A673 (cell line): ENCODE measurements at regions not wholly inside any gene's neighbourhood (a gene's known extent, or its start where the extent isn't known, plus 50 kb on each side); places are given as distances from the start of the nearest gene placed in this dataset.

Source experiments
- BruUV-seq: library from RNA; stranded (reverse); fragments of 400-500 nt; replicated peaks from 2 replicates; lab custom pipeline; 2021; lab: Mats Ljungman, UMichigan
- CTCF ChIA-PET: fragments of 300-600 bp; sonication (Branson Sonifier 250); formaldehyde crosslinking; loops from one replicate; lab custom pipeline; 2022; ENCODE audit warnings: antibody characterized with exemption; lab: Charles Lee
- POLR2A ChIA-PET: fragments of 300-600 bp; sonication (Branson Sonifier 250); formaldehyde crosslinking; loops from one replicate; lab custom pipeline; 2022; ENCODE audit warnings: antibody characterized with exemption; ENCODE audit not compliant: low non-redundant PET; lab: Charles Lee
- DNase-seq: peaks from one replicate; pipeline ENCODE4 v3.0.0-alpha.2; 2015; ENCODE audit warnings: low spot score
- H3K27ac ChIP-seq: fragments of 200-600 bp; sonication (generic); 2 replicates; pipeline ENCODE4 v1.5.1; 2016; ENCODE audit warnings: mixed run types, low read depth, mild to moderate bottlenecking, mixed read lengths, antibody characterized with exemption, low read length; ENCODE audit not compliant: poor library complexity, severe bottlenecking
- H3K27me3 ChIP-seq: fragments of 200-600 bp; sonication (generic); replicated peaks from 2 replicates; pipeline ENCODE4 v1.6.1; 2017; ENCODE audit warnings: mixed run types, low read depth, mild to moderate bottlenecking, mixed read lengths, antibody characterized with exemption, low read length; ENCODE audit not compliant: insufficient read depth, poor library complexity
- H3K36me3 ChIP-seq: fragments of 200-600 bp; sonication (generic); 2 replicates; pipeline ENCODE4 v1.6.1; 2016; ENCODE audit warnings: mixed run types, mild to moderate bottlenecking, mixed read lengths, antibody characterized with exemption, low read length; ENCODE audit not compliant: insufficient read depth, poor library complexity, severe bottlenecking
- H3K4me1 ChIP-seq: fragments of 200-600 bp; sonication (generic); 2 replicates; pipeline ENCODE4 v1.6.1; 2017; ENCODE audit warnings: mixed run types, mild to moderate bottlenecking, mixed read lengths, antibody characterized with exemption, low read length; ENCODE audit not compliant: insufficient read depth, poor library complexity, severe bottlenecking
- H3K4me3 ChIP-seq: fragments of 200-600 bp; sonication (generic); 2 replicates; pipeline ENCODE4 v1.5.1; 2016; ENCODE audit warnings: low read depth, mixed run types, mild to moderate bottlenecking, mixed read lengths, low read length; ENCODE audit not compliant: poor library complexity, severe bottlenecking
- H3K9me3 ChIP-seq: fragments of 200-600 bp; sonication (generic); 2 replicates; pipeline ENCODE4 v1.6.1; 2016; ENCODE audit warnings: mixed run types, low read depth, mild to moderate bottlenecking, mixed read lengths, antibody characterized with exemption, low read length; ENCODE audit not compliant: poor library complexity, severe bottlenecking
- EZH2 ChIP-seq: fragments of 200-600 bp; sonication (generic); IDR thresholded peaks from 2 replicates; pipeline ENCODE4 v1.6.1; 2017; ENCODE audit warnings: borderline replicate concordance, low read depth, mild to moderate bottlenecking, mixed read lengths, antibody characterized with exemption, low read length; ENCODE audit not compliant: poor library complexity, severe bottlenecking
- intact Hi-C: fragments of 100-400 bp; cut with micrococcal nuclease; formaldehyde crosslinking; loops from one replicate; pipeline ENCODE4 v1.10.0; 2022; ENCODE audit not compliant: unreplicated experiment
- TF ChIP-seq, protein P1 (sequence below): fragments of 300-800, 200-600 bp; sonication (generic); conservative IDR thresholded peaks from 2 replicates; pipeline ENCODE4 v1.5.1; 2017; ENCODE audit warnings: low read depth, mild to moderate bottlenecking, antibody characterized with exemption, low read length, moderate library complexity, mixed read lengths

DNA sequence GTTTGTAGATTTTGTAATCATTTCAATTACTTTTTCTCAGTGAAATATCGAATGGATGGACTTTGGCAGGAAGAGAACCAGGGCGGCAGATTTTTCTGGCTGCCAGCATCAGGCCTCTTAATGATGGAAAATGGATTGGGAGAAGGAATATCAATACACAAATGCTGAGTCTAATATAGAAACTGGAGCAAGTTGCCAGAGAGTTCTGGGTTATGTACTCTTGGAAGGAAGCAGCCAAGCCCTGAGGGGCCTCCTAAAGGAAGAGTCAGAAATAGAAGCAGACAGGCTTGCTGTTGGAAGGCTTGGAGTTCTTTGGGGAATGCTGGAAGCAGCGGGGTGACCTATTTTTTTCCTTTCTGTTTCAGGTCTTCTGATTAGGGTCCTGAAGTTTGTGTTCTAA lies 428.6 kb downstream of the DMAC1 start:
- Histone ChIP-seq H3K4me1 (peaks cover 28% of the 10 kb centered on the region), H3K9me3 (peaks cover 6% of the 10 kb centered on the region), H3K27ac (no peak overlapping the region), H3K27me3 (no peaks in the 10 kb centered on the region), H3K4me3 (no peak overlapping the region), H3K36me3 (no peaks in the 10 kb centered on the region)
- ChIA-PET POLR2A (no interaction called here), CTCF (no interaction called here)
- no TSS peak for BruUV-seq
- DNase-seq, result no peak
- intact Hi-C loops, result no loop called here
- TF ChIP-seq, protein P1, sequence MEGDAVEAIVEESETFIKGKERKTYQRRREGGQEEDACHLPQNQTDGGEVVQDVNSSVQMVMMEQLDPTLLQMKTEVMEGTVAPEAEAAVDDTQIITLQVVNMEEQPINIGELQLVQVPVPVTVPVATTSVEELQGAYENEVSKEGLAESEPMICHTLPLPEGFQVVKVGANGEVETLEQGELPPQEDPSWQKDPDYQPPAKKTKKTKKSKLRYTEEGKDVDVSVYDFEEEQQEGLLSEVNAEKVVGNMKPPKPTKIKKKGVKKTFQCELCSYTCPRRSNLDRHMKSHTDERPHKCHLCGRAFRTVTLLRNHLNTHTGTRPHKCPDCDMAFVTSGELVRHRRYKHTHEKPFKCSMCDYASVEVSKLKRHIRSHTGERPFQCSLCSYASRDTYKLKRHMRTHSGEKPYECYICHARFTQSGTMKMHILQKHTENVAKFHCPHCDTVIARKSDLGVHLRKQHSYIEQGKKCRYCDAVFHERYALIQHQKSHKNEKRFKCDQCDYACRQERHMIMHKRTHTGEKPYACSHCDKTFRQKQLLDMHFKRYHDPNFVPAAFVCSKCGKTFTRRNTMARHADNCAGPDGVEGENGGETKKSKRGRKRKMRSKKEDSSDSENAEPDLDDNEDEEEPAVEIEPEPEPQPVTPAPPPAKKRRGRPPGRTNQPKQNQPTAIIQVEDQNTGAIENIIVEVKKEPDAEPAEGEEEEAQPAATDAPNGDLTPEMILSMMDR, result no peak
- TF ChIP-seq EZH2, result no peak

DNA sequence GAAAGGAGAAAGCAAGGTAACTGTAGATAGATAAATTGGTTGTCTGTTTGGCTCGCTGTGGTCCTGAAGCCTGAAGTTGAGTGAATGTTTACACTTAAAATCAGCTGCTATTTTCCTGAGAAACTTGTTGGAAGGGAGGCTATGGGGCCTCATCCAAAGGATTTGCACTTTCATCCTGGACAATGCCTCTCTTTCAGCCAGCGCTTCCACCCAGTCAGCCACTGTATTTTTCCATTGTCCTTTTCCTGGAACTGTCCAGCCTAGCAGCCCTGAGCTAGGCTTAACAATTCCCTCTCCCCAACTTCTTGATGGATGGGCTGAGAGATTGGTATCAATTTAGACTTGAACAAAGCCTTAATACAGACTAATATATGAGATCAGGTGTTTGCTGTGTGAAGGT lies 429.2 kb downstream of the DMAC1 start:
- no peak for DNase-seq
- H3K4me3 ChIP-seq, result no peak overlapping the region
- no peak overlapping the region for H3K27ac ChIP-seq
- H3K9me3 ChIP-seq, result peaks cover under 1% of the 10 kb centered on the region
- POLR2A ChIA-PET, result no interaction called here
- TF ChIP-seq, protein P1, result no peak
- no peak for TF ChIP-seq EZH2
- H3K36me3 ChIP-seq, result no peaks in the 10 kb centered on the region
- peaks cover 28% of the 10 kb centered on the region for H3K4me1 ChIP-seq
- no TSS peak for BruUV-seq
- intact Hi-C loops, result no loop called here
- CTCF ChIA-PET, result interaction anchor here (0.7 kb wide), 1 partner anchor 1304 kb away, joined by 7 read pairs; no protein-coding TSS in a partner anchor
- no peaks in the 10 kb centered on the region for H3K27me3 ChIP-seq

DNA sequence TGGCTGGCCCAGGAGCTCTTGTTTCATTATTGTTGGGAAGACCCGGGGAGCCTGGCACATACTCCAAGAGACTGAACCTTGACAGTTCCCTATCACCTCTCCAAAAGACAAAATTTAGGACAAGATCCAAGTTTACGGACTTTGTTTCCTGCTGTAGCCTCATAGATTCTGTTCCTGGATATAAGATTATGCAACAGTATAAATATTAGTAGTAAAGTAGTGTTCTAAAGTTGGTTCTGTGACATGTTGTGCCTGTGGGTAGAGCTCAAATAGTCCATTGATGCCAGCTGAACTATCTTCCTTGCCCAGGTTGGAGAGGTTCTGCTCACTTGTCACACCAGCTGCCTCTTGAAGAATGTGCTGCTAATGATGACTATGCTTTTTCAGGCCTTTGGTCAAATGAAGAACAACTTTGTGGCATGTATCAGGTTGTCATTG lies 430.2 kb downstream of the DMAC1 start:
- intact Hi-C loops, result loop anchor here (5.0 kb wide), 1 partner anchor 427 kb away; no protein-coding TSS in a partner anchor
- peak overlapping the region; percentile 72 for H3K27ac ChIP-seq
- TSS peak; percentile 91 for BruUV-seq
- TF ChIP-seq, protein P1, result no peak
- TF ChIP-seq EZH2, result no peak
- no peak overlapping the region for H3K4me3 ChIP-seq
- H3K27me3 ChIP-seq, result no peaks in the 10 kb centered on the region
- H3K9me3 ChIP-seq, result no peaks in the 10 kb centered on the region
- H3K4me1 ChIP-seq, result peaks cover 21% of the 10 kb centered on the region
- ChIA-PET CTCF (interaction anchor here (1.1 kb wide), 1 partner anchor 33 kb away, joined by 3 read pairs; no protein-coding TSS in a partner anchor), POLR2A (no interaction called here)
- no peaks in the 10 kb centered on the region for H3K36me3 ChIP-seq
- peak; percentile 19 for DNase-seq
